Ishikawa (cell line): ENCODE measurements at regions not wholly inside any gene's neighbourhood (a gene's known extent, or its start where the extent isn't known, plus 50 kb on each side); places are given as distances from the start of the nearest gene placed in this dataset.

Experiments
- CEBPB ChIP-seq: IDR thresholded peaks from 2 replicates; pipeline ENCODE4 v1.6.1; 2012
- FOXM1 ChIP-seq: IDR thresholded peaks from 2 replicates; pipeline ENCODE4 v1.6.1; 2012; ENCODE audit warnings: low read depth, borderline replicate concordance
- RAD21 ChIP-seq: IDR thresholded peaks from 2 replicates; pipeline ENCODE4 v1.6.1; 2012; ENCODE audit warnings: low read depth
- REST ChIP-seq: IDR thresholded peaks from 2 replicates; pipeline ENCODE4 v1.6.1; 2012; ENCODE audit warnings: low read depth, mild to moderate bottlenecking
- TAF1 ChIP-seq: IDR thresholded peaks from 2 replicates; pipeline ENCODE4 v1.6.1; 2012; ENCODE audit warnings: low read depth, mild to moderate bottlenecking

- no peak for TF ChIP-seq CEBPB
- TF ChIP-seq TAF1, result no peak
- TF ChIP-seq REST, result no peak
- no peak for TF ChIP-seq RAD21
- TF ChIP-seq FOXM1, result no peak
These were observed 51.7 kb upstream of the SOD1 start for GRCh38 chr21:31607791-31608190.
